ENCODE measurements at regions not wholly inside any gene's neighbourhood (a gene's known extent, or its start where the extent isn't known, plus 50 kb on each side); places are given as distances from the start of the nearest gene placed in this dataset.

- Histone ChIP-seq H3K4me3 (ENCODE audit: low read length) (no peak overlapping the region), H3K27me3 (replicated peaks; ENCODE audit: insufficient read depth, low read length) (no peaks in the 10 kb centered on the region), H3K36me3 (replicated peaks; ENCODE audit: insufficient read depth, low read length) (no peaks in the 10 kb centered on the region), H3K9me3 (replicated peaks; ENCODE audit: insufficient read depth, low read length) (no peaks in the 10 kb centered on the region), H3K4me1 (ENCODE audit: low read length) (no peaks in the 10 kb centered on the region), H3K9ac (ENCODE audit: low read length) (no peak overlapping the region), H2AFZ (ENCODE audit: low read length) (no peak overlapping the region), H3K27ac (ENCODE audit: low read length) (no peak overlapping the region), H3K9me2 (replicated peaks; ENCODE audit: insufficient read depth, low read length) (no peaks in the 10 kb centered on the region), H3K79me2 (ENCODE audit: low read length) (no peaks in the 10 kb centered on the region), H3K4me2 (ENCODE audit: low read depth, low read length) (no peak overlapping the region), H3F3A (ENCODE audit: insufficient read depth, low read length) (no peaks in the 10 kb centered on the region), H4K20me1 (ENCODE audit: insufficient read depth, low read length) (no peaks in the 10 kb centered on the region)
- no peak for DNase-seq
- TF ChIP-seq EZH2 (optimal IDR thresholded peaks at IDR 0.05; ENCODE audit: low read depth, low read length): no peak
- TF ChIP-seq CTCF (IDR thresholded peaks at IDR 0.05; ENCODE audit: low read length): no peak
- no peak for TF ChIP-seq EZH2phosphoT487 (IDR thresholded peaks at IDR 0.05; ENCODE audit: low read length)
These were observed 59.7 kb upstream of the MBNL1 start for GRCh38 chr3:152209060-152209459.

GRCh38 chr3:152209776-152210175 is 59.0 kb upstream of the MBNL1 start:
- Histone ChIP-seq H3K9ac (ENCODE audit: low read length) (no peak overlapping the region), H3K4me1 (ENCODE audit: low read length) (no peaks in the 10 kb centered on the region), H3K79me2 (ENCODE audit: low read length) (no peaks in the 10 kb centered on the region), H3K4me2 (ENCODE audit: low read depth, low read length) (no peak overlapping the region), H3K27ac (ENCODE audit: low read length) (no peak overlapping the region), H3K9me3 (replicated peaks; ENCODE audit: insufficient read depth, low read length) (no peaks in the 10 kb centered on the region), H4K20me1 (ENCODE audit: insufficient read depth, low read length) (no peaks in the 10 kb centered on the region), H2AFZ (ENCODE audit: low read length) (no peak overlapping the region), H3K27me3 (replicated peaks; ENCODE audit: insufficient read depth, low read length) (no peaks in the 10 kb centered on the region), H3F3A (ENCODE audit: insufficient read depth, low read length) (no peaks in the 10 kb centered on the region), H3K36me3 (replicated peaks; ENCODE audit: insufficient read depth, low read length) (no peaks in the 10 kb centered on the region), H3K4me3 (ENCODE audit: low read length) (no peak overlapping the region), H3K9me2 (replicated peaks; ENCODE audit: insufficient read depth, low read length) (no peaks in the 10 kb centered on the region)
- TF ChIP-seq EZH2phosphoT487 (IDR thresholded peaks at IDR 0.05; ENCODE audit: low read length): no peak
- no peak for TF ChIP-seq CTCF (IDR thresholded peaks at IDR 0.05; ENCODE audit: low read length)
- no peak for TF ChIP-seq EZH2 (optimal IDR thresholded peaks at IDR 0.05; ENCODE audit: low read depth, low read length)
- DNase-seq: no peak

GRCh38 chr3:152210697-152211096 is 58.0 kb upstream of the MBNL1 start:
- H3K27ac ChIP-seq (ENCODE audit: low read length): no peak overlapping the region
- H3K4me1 ChIP-seq (ENCODE audit: low read length): no peaks in the 10 kb centered on the region
- no peaks in the 10 kb centered on the region for H3K9me3 ChIP-seq (replicated peaks; ENCODE audit: insufficient read depth, low read length)
- no peak overlapping the region for H2AFZ ChIP-seq (ENCODE audit: low read length)
- H3K4me3 ChIP-seq (ENCODE audit: low read length): no peak overlapping the region
- no peaks in the 10 kb centered on the region for H4K20me1 ChIP-seq (ENCODE audit: insufficient read depth, low read length)
- H3K27me3 ChIP-seq (replicated peaks; ENCODE audit: insufficient read depth, low read length): no peaks in the 10 kb centered on the region
- H3K4me2 ChIP-seq (ENCODE audit: low read depth, low read length): no peak overlapping the region
- TF ChIP-seq EZH2 (optimal IDR thresholded peaks at IDR 0.05; ENCODE audit: low read depth, low read length) (no peak), EZH2phosphoT487 (IDR thresholded peaks at IDR 0.05; ENCODE audit: low read length) (no peak), CTCF (IDR thresholded peaks at IDR 0.05; ENCODE audit: low read length) (no peak)
- H3K79me2 ChIP-seq (ENCODE audit: low read length): no peaks in the 10 kb centered on the region
- no peak for DNase-seq
- H3K9me2 ChIP-seq (replicated peaks; ENCODE audit: insufficient read depth, low read length): no peaks in the 10 kb centered on the region
- H3K9ac ChIP-seq (ENCODE audit: low read length): no peak overlapping the region
- H3F3A ChIP-seq (ENCODE audit: insufficient read depth, low read length): no peaks in the 10 kb centered on the region
- H3K36me3 ChIP-seq (replicated peaks; ENCODE audit: insufficient read depth, low read length): no peaks in the 10 kb centered on the region

Data from MM.1S (cell line).